ES-I3 (cell line): ENCODE measurements at regions not wholly inside any gene's neighbourhood (a gene's known extent, or its start where the extent isn't known, plus 50 kb on each side); places are given as distances from the start of the nearest gene placed in this dataset.

Experiments used
- H3K36me3 ChIP-seq: 2 replicates; pipeline ENCODE4 v1.6.1; 2013; ENCODE audit warnings: mild to moderate bottlenecking, low read length, control low read depth, moderate library complexity; ENCODE audit not compliant: insufficient read depth
- H3K4me1 ChIP-seq: 2 replicates; pipeline ENCODE4 v1.6.1; 2013; ENCODE audit warnings: mild to moderate bottlenecking, control low read depth, low read length; ENCODE audit not compliant: insufficient read depth
- H3K9ac ChIP-seq: 2 replicates; pipeline ENCODE4 v1.6.1; 2013; ENCODE audit warnings: low read depth, mild to moderate bottlenecking, low read length, moderate library complexity
- H3K9me3 ChIP-seq: 2 replicates; pipeline ENCODE4 v1.6.1; 2013; ENCODE audit warnings: mild to moderate bottlenecking, low read length, moderate library complexity; ENCODE audit not compliant: control insufficient read depth, insufficient read depth

GRCh38 chr7:53292341-53292740, 256.9 kb downstream of the POM121L12 start:
- no peaks in the 10 kb centered on the region for H3K4me1 ChIP-seq
- no peaks in the 10 kb centered on the region for H3K36me3 ChIP-seq
- no peaks in the 10 kb centered on the region; the same call in none of the 2 replicates for H3K9me3 ChIP-seq
- H3K9ac ChIP-seq, result no peak overlapping the region

DNA sequence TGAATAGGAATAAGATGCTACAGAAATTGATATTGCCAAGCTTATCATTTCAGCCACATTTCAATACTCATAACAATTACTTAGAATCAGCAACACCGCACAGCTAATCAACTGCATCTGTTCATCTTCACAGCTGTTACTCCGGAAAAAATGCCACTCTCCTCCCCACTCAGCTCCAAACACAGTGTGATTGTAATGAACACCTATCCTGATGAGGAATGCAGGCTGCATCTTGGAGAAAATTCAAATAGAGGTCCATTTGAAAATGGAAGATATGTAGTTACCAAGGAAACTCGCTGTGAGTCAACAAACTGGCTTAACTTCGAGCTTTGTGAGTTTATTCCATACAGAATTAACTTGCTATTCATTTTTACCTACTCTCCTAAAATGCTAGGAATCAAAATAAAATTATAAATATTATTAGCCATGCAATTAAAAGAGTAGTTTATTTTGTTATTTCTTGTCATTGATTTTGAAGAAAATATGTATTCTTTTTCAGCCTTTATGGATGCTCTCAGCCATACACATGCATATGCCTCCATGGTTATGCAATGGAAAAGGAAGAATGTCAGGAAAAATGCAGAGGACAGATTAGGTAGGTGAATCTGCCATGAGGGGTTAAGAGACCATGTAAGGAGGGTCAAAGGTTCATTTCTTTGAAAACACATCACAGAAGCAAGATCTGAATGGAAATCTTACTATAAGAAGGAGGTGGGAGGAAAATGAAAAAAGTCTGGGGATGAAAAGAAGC, 267.2 kb downstream of the POM121L12 start:
- no peaks in the 10 kb centered on the region for H3K36me3 ChIP-seq
- no peaks in the 10 kb centered on the region for H3K9me3 ChIP-seq
- H3K4me1 ChIP-seq, result peaks cover 8% of the 10 kb centered on the region
- no peak overlapping the region for H3K9ac ChIP-seq

DNA sequence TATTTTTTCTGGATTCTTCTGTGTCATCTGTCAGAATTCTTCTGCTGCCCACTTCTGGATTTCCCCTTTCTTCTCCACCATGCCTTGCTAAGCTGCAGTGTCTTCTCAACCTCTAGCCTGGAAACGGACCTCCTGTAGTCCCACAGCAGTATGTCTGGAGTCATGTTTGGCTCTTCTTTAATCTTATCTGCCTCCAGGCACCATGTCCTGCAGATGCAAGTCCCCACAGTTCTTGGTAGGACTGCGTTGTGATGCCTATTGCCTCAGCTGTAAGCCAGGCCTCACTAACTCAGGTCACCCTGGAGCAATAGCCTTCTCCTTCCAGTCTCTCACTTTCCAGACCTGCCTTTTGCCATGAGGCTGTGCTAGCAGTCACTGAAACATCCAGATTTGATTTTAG, 268.3 kb downstream of the POM121L12 start:
- Histone ChIP-seq H3K9ac (no peak overlapping the region), H3K36me3 (no peaks in the 10 kb centered on the region), H3K4me1 (peaks cover 8% of the 10 kb centered on the region), H3K9me3 (no peaks in the 10 kb centered on the region)

- no peaks in the 10 kb centered on the region for H3K36me3 ChIP-seq
- no peak overlapping the region for H3K9ac ChIP-seq
- no peaks in the 10 kb centered on the region for H3K9me3 ChIP-seq
- H3K4me1 ChIP-seq, result peaks cover 8% of the 10 kb centered on the region
Observed at GRCh38 chr7:53306846-53307245, 271.4 kb downstream of the POM121L12 start.

DNA sequence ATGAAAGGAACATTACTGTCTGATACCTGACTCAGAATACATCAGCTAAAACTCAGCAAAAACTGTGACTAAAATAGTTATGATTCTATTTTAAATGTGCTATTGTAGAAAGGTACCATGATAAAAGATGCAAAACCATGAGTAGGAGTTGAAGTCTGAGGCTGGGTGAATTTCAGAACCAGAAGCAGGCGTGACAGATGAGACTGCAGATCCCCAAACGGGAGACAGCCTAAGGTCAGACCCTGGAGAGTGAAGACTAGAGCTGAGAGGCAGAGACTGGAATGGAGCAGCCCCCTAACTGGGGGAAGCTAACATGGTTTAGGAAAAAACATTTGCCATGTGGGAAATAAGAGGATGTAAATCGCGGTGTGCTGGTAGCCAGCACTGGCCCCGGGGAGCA, 275.8 kb downstream of the POM121L12 start:
- Histone ChIP-seq H3K36me3 (no peaks in the 10 kb centered on the region), H3K4me1 (no peaks in the 10 kb centered on the region), H3K9ac (no peak overlapping the region), H3K9me3 (no peaks in the 10 kb centered on the region)

GRCh38 chr7:53315981-53316380, 280.5 kb downstream of the POM121L12 start:
- Histone ChIP-seq H3K4me1 (no peaks in the 10 kb centered on the region), H3K9me3 (no peaks in the 10 kb centered on the region), H3K9ac (no peak overlapping the region)

DNA sequence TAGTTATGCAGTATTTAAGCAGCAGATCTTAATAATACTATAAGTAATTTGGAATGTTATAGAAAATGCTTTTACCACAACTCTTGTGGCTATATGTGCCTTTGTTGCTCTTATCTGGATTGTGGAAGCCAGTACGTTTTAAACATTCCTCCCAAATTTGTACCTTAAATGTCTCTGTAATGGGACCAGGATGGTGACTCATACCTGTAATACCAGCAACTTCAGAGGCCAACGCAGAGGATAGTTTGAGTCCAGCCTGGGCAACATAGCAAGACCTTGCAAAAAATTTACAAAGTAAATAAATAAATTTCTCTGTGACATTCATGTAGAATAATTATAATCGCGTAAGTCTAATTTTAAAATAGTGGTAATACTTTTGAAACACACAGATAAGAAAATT, 283.1 kb downstream of the POM121L12 start:
- no peaks in the 10 kb centered on the region for H3K4me1 ChIP-seq
- no peaks in the 10 kb centered on the region for H3K9me3 ChIP-seq
- no peaks in the 10 kb centered on the region for H3K36me3 ChIP-seq
- no peak overlapping the region for H3K9ac ChIP-seq

More at GRCh38 chr7:53315981-53316380, 280.5 kb downstream of the POM121L12 start:
- H3K36me3 ChIP-seq, result no peaks in the 10 kb centered on the region

GRCh38 chr7:53325061-53325460, 289.6 kb downstream of the POM121L12 start:
- Histone ChIP-seq H3K9me3 (no peaks in the 10 kb centered on the region), H3K4me1 (peaks cover 10% of the 10 kb centered on the region; the same call in 1 of the 2 replicates), H3K9ac (no peak overlapping the region), H3K36me3 (no peaks in the 10 kb centered on the region)

DNA sequence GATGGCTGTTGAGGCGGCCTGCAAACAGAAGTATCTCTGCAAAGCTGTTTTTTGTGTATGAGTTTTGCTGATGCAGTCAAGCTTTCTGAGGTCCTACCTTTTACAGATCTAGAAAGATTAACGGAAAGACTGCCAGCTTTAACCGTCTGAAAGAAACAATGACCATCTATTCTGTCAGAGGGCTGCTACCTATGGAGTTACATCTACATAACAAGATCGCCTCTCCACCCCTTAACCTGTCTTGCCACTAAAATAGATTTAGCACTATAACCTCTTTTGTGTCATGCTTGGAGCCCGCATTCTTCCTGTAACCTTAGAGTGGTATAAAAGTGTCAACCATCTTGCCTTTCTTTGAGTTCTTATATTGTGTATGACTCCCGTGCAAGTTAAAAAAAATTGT, 291.2 kb downstream of the POM121L12 start:
- H3K9me3 ChIP-seq, result 0 out of 2 replicates have a peak, but pooled peaks cover 3% of the 10 kb centered on the region
- peaks cover 10% of the 10 kb centered on the region; the same call in 1 of the 2 replicates for H3K4me1 ChIP-seq
- H3K36me3 ChIP-seq, result no peaks in the 10 kb centered on the region
- no peak overlapping the region for H3K9ac ChIP-seq

GRCh38 chr7:53336105-53336668, 300.8 kb downstream of the POM121L12 start:
- Histone ChIP-seq H3K9ac (no peak overlapping the region), H3K36me3 (no peaks in the 10 kb centered on the region), H3K4me1 (no peaks in the 10 kb centered on the region), H3K9me3 (peaks cover 15% of the 10 kb centered on the region)

GRCh38 chr7:53340220-53340619, 304.8 kb downstream of the POM121L12 start:
- H3K9me3 ChIP-seq, result peaks cover 15% of the 10 kb centered on the region
- no peaks in the 10 kb centered on the region for H3K4me1 ChIP-seq
- no peak overlapping the region for H3K9ac ChIP-seq
- no peaks in the 10 kb centered on the region for H3K36me3 ChIP-seq

DNA sequence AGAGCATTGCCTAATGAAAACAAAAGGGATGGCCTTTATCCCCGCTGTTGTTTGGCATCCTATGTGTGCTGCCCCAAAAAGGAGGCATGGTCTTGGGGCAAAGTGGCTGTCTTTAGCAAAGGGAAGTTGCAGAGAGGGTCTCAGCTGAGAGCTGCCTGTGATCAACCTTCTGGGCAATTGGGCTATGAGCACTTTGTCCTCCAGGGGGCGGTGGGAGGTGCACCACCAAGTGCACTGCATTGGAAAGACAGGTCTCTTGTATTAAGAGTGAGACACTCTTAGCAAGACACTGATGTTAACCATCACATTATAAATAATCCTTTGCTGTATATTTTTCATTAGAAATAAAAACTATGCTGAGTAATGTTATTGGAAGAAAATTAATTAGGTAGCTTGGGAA, 314.8 kb downstream of the POM121L12 start:
- no peaks in the 10 kb centered on the region for H3K4me1 ChIP-seq
- no peaks in the 10 kb centered on the region for H3K36me3 ChIP-seq
- H3K9me3 ChIP-seq, result no peaks in the 10 kb centered on the region; the same call in 1 of the 2 replicates
- H3K9ac ChIP-seq, result no peak overlapping the region

GRCh38 chr7:53351681-53352080, 316.2 kb downstream of the POM121L12 start:
- H3K9ac ChIP-seq, result no peak overlapping the region
- no peaks in the 10 kb centered on the region for H3K4me1 ChIP-seq
- H3K9me3 ChIP-seq, result no peaks in the 10 kb centered on the region; the same call in 1 of the 2 replicates
- no peaks in the 10 kb centered on the region for H3K36me3 ChIP-seq

DNA sequence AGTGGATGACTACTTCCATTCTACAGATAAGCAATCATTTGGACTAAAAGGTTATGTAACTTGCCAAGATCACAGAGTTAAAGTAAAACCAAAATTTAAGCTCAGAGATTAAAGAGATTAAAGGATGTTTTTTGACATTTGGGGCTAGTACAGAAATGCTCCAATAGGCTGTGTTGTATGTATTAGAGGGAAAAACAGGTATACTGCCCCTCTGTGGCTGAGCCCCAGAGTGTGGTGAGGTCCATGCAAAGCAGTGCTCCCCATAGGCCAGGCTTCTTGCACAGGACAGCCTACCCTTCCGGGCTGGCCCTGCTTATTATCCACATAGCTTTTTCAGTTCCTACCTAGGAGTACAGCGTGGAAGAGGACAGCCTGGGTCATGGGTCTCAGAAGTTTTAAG, 322.8 kb downstream of the POM121L12 start:
- Histone ChIP-seq H3K9me3 (no peaks in the 10 kb centered on the region), H3K9ac (no peak overlapping the region), H3K4me1 (no peaks in the 10 kb centered on the region), H3K36me3 (no peaks in the 10 kb centered on the region)

GRCh38 chr7:53383131-53383530, 347.7 kb downstream of the POM121L12 start:
- Histone ChIP-seq H3K4me1 (no peaks in the 10 kb centered on the region), H3K36me3 (no peaks in the 10 kb centered on the region), H3K9me3 (no peaks in the 10 kb centered on the region), H3K9ac (no peak overlapping the region)
